ENCODE measurements at regions not wholly inside any gene's neighbourhood (a gene's known extent, or its start where the extent isn't known, plus 50 kb on each side); places are given as distances from the start of the nearest gene placed in this dataset.

- H3K4me3 ChIP-seq (ENCODE audit: low read depth, low read length), result no peak overlapping the region
- TF ChIP-seq CTCF (IDR thresholded peaks at IDR 0.05; ENCODE audit: borderline replicate concordance, insufficient read depth, low read depth, low read length), result no peak
Observed at GRCh38 chr5:74289238-74289637, 351.3 kb downstream of the ENC1 start.

- no peak for TF ChIP-seq CTCF (IDR thresholded peaks at IDR 0.05; ENCODE audit: borderline replicate concordance, insufficient read depth, low read depth, low read length)
- H3K4me3 ChIP-seq (ENCODE audit: low read depth, low read length), result no peak overlapping the region
Observed at GRCh38 chr5:74288448-74289108, 351.9 kb downstream of the ENC1 start.

- TF ChIP-seq CTCF (IDR thresholded peaks at IDR 0.05; ENCODE audit: borderline replicate concordance, insufficient read depth, low read depth, low read length), result no peak
- no peak overlapping the region for H3K4me3 ChIP-seq (ENCODE audit: low read depth, low read length)
Observed at GRCh38 chr5:74288038-74288437, 352.5 kb downstream of the ENC1 start.

GRCh38 chr5:74286734-74287695 is 353.5 kb downstream of the ENC1 start:
- TF ChIP-seq CTCF (IDR thresholded peaks at IDR 0.05; ENCODE audit: borderline replicate concordance, insufficient read depth, low read depth, low read length), result no peak
- no peak overlapping the region for H3K4me3 ChIP-seq (ENCODE audit: low read depth, low read length)

GRCh38 chr5:74285675-74286280 is 354.8 kb downstream of the ENC1 start:
- no peak overlapping the region for H3K4me3 ChIP-seq (ENCODE audit: low read depth, low read length)
- TF ChIP-seq CTCF (IDR thresholded peaks at IDR 0.05; ENCODE audit: borderline replicate concordance, insufficient read depth, low read depth, low read length), result no peak

- no peak overlapping the region for H3K4me3 ChIP-seq (ENCODE audit: low read depth, low read length)
- no peak for TF ChIP-seq CTCF (IDR thresholded peaks at IDR 0.05; ENCODE audit: borderline replicate concordance, insufficient read depth, low read depth, low read length)
Observed at GRCh38 chr5:74282490-74282889, 358.0 kb downstream of the ENC1 start.
